ENCODE measurements at regions not wholly inside any gene's neighbourhood (a gene's known extent, or its start where the extent isn't known, plus 50 kb on each side); places are given as distances from the start of the nearest gene placed in this dataset.

DNA sequence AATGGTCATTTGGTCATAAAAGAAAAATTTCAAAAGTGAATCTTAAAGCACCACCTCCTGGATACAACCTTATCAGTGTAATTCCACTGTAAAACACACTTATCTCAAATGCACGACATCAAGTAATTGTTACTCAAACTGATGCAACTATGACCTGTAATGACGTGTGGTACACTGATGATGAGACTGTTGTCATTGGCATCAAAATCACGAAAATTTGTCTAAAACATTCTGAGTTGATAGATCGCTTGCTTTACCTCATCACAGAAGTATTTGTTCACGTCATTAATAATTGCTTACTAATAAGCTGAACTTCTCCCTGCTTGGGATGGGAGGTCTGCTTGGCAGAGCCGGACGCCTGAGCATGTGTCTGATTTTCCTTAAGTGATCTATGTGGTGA is 221.8 kb upstream of the KLF6 start:
- TF ChIP-seq, protein P1, sequence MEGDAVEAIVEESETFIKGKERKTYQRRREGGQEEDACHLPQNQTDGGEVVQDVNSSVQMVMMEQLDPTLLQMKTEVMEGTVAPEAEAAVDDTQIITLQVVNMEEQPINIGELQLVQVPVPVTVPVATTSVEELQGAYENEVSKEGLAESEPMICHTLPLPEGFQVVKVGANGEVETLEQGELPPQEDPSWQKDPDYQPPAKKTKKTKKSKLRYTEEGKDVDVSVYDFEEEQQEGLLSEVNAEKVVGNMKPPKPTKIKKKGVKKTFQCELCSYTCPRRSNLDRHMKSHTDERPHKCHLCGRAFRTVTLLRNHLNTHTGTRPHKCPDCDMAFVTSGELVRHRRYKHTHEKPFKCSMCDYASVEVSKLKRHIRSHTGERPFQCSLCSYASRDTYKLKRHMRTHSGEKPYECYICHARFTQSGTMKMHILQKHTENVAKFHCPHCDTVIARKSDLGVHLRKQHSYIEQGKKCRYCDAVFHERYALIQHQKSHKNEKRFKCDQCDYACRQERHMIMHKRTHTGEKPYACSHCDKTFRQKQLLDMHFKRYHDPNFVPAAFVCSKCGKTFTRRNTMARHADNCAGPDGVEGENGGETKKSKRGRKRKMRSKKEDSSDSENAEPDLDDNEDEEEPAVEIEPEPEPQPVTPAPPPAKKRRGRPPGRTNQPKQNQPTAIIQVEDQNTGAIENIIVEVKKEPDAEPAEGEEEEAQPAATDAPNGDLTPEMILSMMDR (IDR thresholded peaks at IDR 0.05 in 8 of 11, conservative IDR thresholded peaks at IDR 0.05 in 3 of 11): no peak
- no peak for TF ChIP-seq POLR2AphosphoS5 (IDR thresholded peaks at IDR 0.05)
